Osteocyte (in vitro differentiated cells): ENCODE measurements at regions not wholly inside any gene's neighbourhood (a gene's known extent, or its start where the extent isn't known, plus 50 kb on each side); places are given as distances from the start of the nearest gene placed in this dataset.

Experiments
- DNase-seq: peaks from one replicate; pipeline ENCODE4 v3.0.0; 2021; ENCODE audit warnings: mixed read lengths; ENCODE audit not compliant: unreplicated experiment; ENCODE audit errors: extremely low spot score
- H3K27ac Mint-ChIP-seq: one replicate; pipeline ENCODE4 v1.8.0; 2021; ENCODE audit warnings: mild to moderate bottlenecking, mixed read lengths; ENCODE audit not compliant: unreplicated experiment
- H3K27me3 Mint-ChIP-seq: one replicate; pipeline ENCODE4 v1.8.0; 2021; ENCODE audit warnings: mixed read lengths; ENCODE audit not compliant: unreplicated experiment
- H3K36me3 Mint-ChIP-seq: one replicate; pipeline ENCODE4 v1.8.0; 2021; ENCODE audit warnings: mixed read lengths; ENCODE audit not compliant: unreplicated experiment
- H3K4me1 Mint-ChIP-seq: one replicate; pipeline ENCODE4 v1.8.0; 2021; ENCODE audit warnings: mixed read lengths; ENCODE audit not compliant: unreplicated experiment
- H3K4me3 Mint-ChIP-seq: one replicate; pipeline ENCODE4 v1.8.0; 2021; ENCODE audit warnings: mild to moderate bottlenecking, moderate library complexity, mixed read lengths; ENCODE audit not compliant: unreplicated experiment
- H3K9me3 Mint-ChIP-seq: one replicate; pipeline ENCODE4 v1.8.0; 2021; ENCODE audit warnings: mixed read lengths; ENCODE audit not compliant: unreplicated experiment
- TF ChIP-seq, protein P1 (sequence below): fragments of 200-600 bp; sonication (generic); IDR thresholded peaks from 2 replicates; pipeline ENCODE4 v1.5.0; 2021; ENCODE audit warnings: antibody characterized with exemption, mild to moderate bottlenecking, moderate library complexity

DNA sequence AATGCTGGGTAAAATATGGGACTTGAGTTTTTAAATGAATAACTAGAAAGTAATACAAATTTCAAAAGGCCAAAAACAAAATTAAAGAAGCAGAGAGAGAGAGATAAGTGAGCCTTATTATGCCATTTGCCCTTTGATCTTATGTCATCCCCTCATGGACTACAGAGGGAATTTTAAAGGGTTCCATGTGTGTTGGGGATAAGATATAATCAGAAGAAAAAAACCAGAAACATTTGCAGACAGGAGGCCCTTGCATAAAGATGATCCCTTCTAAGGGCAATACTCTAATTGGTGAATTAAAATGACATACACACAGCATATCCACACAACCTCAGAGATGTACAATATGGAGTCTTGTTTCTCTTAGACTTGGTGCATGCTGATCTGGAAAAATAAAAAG, 406.6 kb upstream of the LARGE1 start:
- no peak for DNase-seq
- Mint-ChIP-seq H3K27ac (no peak overlapping the region), H3K36me3 (no peaks in the 10 kb centered on the region), H3K9me3 (peaks cover 16% of the 10 kb centered on the region), H3K4me3 (no peak overlapping the region), H3K4me1 (no peaks in the 10 kb centered on the region), H3K27me3 (no peaks in the 10 kb centered on the region)
- TF ChIP-seq, protein P1, sequence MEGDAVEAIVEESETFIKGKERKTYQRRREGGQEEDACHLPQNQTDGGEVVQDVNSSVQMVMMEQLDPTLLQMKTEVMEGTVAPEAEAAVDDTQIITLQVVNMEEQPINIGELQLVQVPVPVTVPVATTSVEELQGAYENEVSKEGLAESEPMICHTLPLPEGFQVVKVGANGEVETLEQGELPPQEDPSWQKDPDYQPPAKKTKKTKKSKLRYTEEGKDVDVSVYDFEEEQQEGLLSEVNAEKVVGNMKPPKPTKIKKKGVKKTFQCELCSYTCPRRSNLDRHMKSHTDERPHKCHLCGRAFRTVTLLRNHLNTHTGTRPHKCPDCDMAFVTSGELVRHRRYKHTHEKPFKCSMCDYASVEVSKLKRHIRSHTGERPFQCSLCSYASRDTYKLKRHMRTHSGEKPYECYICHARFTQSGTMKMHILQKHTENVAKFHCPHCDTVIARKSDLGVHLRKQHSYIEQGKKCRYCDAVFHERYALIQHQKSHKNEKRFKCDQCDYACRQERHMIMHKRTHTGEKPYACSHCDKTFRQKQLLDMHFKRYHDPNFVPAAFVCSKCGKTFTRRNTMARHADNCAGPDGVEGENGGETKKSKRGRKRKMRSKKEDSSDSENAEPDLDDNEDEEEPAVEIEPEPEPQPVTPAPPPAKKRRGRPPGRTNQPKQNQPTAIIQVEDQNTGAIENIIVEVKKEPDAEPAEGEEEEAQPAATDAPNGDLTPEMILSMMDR = no peak

DNA sequence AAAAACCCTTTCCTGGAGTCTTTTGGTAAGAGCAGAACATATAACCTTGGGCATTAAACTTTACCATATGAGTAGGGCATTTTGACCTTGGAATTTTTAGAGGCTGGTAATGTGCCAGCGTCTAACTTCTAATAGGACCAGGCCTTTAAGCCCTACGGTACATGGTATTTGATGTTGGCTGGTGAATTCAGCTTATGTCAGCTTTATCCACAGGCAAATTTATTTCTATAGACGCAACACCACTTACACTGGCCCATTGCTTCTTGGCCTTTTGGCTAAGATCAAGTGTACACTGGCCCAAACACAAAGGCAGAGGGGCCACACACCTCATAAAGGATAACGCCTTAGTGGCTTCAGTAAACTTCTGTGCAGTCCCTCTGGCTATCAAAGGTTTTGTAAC, 410.2 kb upstream of the LARGE1 start:
- no peak for DNase-seq
- H3K27me3 Mint-ChIP-seq = no peaks in the 10 kb centered on the region
- no peaks in the 10 kb centered on the region for H3K4me1 Mint-ChIP-seq
- TF ChIP-seq, protein P1 = no peak
- peaks cover 34% of the 10 kb centered on the region for H3K9me3 Mint-ChIP-seq
- H3K36me3 Mint-ChIP-seq = no peaks in the 10 kb centered on the region
- no peak overlapping the region for H3K4me3 Mint-ChIP-seq
- no peak overlapping the region for H3K27ac Mint-ChIP-seq

DNA sequence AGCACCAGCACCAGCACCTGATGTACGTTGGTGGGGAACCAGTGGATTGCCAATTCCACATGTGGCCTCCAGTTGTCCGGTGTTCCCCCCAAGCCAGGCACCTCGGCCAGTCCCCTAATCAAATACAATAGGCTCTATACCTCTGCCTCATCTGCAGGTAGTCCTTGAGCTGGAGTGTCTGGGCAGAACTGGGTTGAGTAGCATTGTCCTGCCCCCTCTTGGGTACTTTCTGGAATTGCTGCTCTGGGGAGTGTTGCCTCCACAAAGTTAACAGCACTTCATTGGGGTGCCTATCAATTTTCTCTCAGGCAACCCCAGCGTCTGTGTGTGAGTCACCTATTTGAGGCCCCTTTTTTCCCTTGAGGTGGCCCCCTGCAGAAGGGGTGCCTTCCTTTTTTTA, 413.0 kb upstream of the LARGE1 start:
- H3K27ac Mint-ChIP-seq = no peak overlapping the region
- TF ChIP-seq, protein P1 = no peak
- H3K9me3 Mint-ChIP-seq = peaks cover 42% of the 10 kb centered on the region
- DNase-seq = no peak
- no peaks in the 10 kb centered on the region for H3K36me3 Mint-ChIP-seq
- no peak overlapping the region for H3K4me3 Mint-ChIP-seq
- H3K4me1 Mint-ChIP-seq = no peaks in the 10 kb centered on the region
- H3K27me3 Mint-ChIP-seq = no peaks in the 10 kb centered on the region

DNA sequence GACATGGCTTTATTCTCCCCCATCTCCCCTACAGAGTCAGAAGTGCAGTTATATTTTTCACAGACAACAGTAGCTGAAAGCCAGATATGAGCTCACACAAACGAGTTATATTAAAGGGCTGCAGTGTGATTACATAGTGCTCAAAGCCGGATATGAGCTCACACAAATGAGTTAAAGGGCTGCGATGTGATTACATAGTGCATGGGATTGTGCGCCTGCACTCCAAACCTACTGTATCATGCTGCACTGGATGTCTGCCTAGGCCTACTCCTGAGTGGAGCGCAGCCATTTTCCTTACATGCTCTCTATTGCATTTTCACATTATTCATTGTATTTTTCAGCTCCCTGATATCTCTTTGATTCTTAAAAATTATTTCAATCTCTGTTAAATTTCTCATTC, 414.6 kb upstream of the LARGE1 start:
- H3K27me3 Mint-ChIP-seq = no peaks in the 10 kb centered on the region
- H3K36me3 Mint-ChIP-seq = no peaks in the 10 kb centered on the region
- TF ChIP-seq, protein P1 = no peak
- DNase-seq = no peak
- peaks cover 48% of the 10 kb centered on the region for H3K9me3 Mint-ChIP-seq
- no peak overlapping the region for H3K4me3 Mint-ChIP-seq
- H3K27ac Mint-ChIP-seq = no peak overlapping the region
- H3K4me1 Mint-ChIP-seq = no peaks in the 10 kb centered on the region

DNA sequence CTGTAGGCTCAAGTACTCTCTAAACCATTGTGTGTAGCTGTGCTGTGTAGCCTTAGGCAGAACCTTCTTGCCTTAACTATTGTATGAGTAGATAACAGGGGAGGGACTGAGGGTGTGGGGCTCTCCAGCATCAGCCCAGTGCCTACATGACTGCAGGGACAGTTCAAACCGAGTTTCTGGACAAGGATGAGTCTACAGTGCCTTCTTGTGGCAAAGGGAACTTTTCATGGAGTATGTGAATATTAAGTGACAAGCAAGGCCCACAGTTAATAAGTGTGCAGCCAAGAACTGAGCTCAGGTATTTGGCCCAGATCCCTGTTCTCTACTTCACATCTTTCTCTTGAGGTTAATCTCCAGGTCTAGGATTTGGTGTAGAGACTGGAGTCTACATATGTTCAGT, 424.4 kb upstream of the LARGE1 start:
- Mint-ChIP-seq H3K9me3 (peaks cover 33% of the 10 kb centered on the region), H3K27ac (no peak overlapping the region), H3K27me3 (no peaks in the 10 kb centered on the region), H3K36me3 (no peaks in the 10 kb centered on the region), H3K4me1 (no peaks in the 10 kb centered on the region), H3K4me3 (no peak overlapping the region)
- no peak for DNase-seq
- TF ChIP-seq, protein P1 = no peak
